HK-2 (cell line): ENCODE measurements at regions not wholly inside any gene's neighbourhood (a gene's known extent, or its start where the extent isn't known, plus 50 kb on each side); places are given as distances from the start of the nearest gene placed in this dataset.

Experiments used
- DNase-seq: peaks from one replicate; pipeline ENCODE4 v3.0.0-alpha.2; 2018; ENCODE audit not compliant: unreplicated experiment

- DNase-seq: no peak
Observed at GRCh38 chr20:56835829-56836550, 206.9 kb downstream of the TFAP2C start.

DNA sequence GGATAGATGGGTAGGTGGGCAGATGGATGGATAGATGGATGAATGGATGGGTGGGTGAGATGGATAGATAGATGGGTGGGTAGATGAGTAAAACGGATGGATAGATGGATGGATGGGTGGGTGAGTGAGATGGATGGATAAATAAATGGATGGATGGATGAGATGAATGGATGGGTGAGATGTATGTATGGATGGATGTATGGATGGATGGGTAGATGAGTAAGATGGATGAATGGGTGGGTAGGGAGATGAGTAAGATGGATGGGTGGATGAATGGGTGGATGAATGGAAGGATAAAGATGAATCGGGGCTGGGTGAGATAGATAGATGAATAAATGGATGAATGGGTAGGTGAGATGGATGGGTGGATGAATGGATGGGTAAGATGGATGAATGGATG, 210.1 kb downstream of the TFAP2C start:
- DNase-seq: no peak

GRCh38 chr20:56839786-56840185, 210.7 kb downstream of the TFAP2C start:
- no peak for DNase-seq

DNA sequence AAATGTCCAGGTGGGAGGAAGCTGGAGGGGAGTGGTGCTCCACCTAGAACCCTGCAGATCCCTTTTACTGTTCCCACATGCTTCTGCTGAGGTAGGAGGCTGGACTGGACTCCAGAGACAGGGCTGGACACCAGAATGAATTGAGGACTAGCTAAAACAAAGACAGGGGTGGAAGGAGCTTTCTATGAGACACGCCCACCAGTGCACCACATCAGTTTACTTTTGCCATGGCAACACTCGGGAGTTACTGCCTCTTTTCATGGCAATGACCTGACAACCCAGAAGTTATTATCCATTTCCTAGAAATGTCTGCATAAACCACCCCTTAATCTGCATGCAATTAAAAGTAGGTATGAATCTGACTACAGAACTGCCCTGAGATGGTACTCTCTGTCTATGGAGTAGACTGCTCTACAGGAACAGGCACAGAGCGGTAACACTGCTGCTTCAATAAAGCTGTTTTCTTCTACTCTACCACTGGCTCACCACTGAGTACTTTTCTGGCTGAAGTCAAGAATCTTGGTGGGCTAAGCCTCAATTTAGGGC, 211.7 kb downstream of the TFAP2C start:
- no peak for DNase-seq

- no peak for DNase-seq
Observed at GRCh38 chr20:56841346-56841908, 212.3 kb downstream of the TFAP2C start.

DNA sequence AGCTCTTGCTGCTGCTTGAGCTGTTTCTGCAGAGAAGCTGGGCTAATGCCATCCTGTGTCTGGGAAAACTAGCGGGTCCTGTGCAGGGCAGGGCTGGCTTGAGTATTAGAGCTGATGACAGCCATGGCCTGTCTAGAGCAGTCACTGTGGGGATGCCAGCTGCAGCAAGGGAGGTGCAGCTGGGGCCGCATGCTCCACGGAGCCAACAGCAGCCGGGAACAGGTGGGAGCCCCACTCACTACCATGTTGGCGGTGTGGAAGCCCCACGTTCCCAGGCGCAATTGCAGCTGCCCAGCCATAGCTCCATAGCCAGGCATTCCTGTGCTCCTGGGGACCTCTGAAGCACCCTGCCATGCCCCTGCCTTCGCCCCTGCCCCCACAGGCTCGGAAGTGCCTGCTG, 212.9 kb downstream of the TFAP2C start:
- no peak for DNase-seq

GRCh38 chr20:56843386-56843785, 214.3 kb downstream of the TFAP2C start:
- DNase-seq: no peak

DNA sequence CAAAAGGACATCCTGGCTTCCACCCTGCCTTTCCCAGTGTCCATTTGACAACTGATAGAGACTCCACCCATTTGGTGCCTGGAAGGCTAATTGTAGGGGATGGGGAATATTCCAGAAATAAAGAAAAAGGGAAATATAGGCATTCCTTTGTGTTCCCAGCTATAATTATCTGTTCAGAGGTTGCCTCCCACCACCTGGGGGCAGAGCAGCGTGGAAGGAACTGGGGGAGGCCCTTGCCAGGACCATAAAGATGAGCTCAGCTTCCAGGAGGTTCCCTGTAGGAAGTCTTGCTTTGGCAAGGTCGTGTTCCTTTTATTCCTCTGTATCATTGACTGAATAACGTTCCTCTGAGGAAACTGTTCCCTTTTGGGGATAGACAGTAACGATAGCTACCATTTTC, 214.7 kb downstream of the TFAP2C start:
- no peak for DNase-seq

GRCh38 chr20:56845546-56846086, 216.5 kb downstream of the TFAP2C start:
- no peak for DNase-seq

DNA sequence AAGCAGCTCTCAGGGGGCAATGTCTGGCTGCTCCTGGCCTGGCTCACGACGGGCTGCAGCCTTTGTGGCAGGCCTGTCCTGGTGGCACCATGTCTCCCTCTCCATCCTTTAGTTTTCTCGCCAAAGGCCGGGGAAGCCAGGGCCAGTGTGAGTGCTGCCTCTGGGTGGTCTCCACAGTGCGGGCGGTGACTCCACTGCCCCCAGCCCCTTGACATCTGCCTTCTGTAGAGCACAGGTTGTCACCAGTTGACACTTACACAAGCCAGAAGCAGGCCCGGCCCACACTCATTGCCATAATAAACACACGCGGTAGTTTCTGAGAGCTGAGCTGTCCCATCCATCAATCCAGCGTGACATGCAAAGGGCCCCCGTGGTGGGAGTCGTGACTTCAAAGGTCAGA, 219.5 kb downstream of the TFAP2C start:
- no peak for DNase-seq

DNA sequence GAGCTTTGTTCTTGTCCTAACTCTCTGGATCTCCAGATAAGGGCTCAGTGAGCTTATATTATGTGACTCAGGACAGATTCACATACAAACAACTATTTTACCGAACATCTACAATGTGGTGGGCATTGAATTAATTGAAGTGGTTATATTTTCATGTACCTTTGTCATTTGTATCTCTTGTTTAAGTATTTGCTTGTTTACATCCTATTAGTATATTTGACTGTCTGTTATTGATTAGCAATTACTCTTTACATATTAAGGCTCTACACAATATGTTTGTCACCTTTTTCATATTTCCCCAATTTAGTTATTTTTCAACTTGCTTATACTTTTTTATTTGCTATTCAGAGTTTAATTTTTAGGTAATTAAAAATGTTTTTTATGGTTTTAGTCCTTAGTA, 222.4 kb downstream of the TFAP2C start:
- no peak for DNase-seq

GRCh38 chr20:56855708-56856107, 226.6 kb downstream of the TFAP2C start:
- no peak for DNase-seq

- no peak for DNase-seq
Observed at GRCh38 chr20:56857950-56858349, 228.8 kb downstream of the TFAP2C start.

GRCh38 chr20:56859039-56859800, 230.1 kb downstream of the TFAP2C start:
- no peak for DNase-seq

DNA sequence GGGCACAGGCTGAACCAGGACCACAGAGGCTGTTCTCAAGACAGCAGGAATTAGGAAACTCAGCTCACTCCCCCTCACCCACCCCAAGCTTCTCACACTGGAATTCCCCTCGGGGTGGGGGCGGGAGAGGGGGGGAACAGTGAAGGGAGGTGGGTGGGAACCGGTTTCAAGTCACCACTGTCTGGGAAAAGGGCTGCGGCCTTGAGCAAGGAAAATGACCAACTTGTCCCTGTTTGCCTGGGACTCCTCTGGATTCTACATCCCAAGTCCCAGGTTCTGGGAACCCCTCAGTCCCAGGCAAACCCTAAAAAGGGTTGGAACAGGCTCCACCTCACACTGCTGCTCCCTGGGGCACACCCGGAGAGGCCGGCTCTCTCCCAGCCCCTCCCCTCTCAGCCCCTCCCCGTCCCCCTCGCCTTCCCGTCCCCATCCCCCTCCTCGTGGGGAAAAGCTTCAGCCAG, 230.7 kb downstream of the TFAP2C start:
- DNase-seq: no peak

- no peak for DNase-seq
Observed at GRCh38 chr20:56860413-56860812, 231.3 kb downstream of the TFAP2C start.

DNA sequence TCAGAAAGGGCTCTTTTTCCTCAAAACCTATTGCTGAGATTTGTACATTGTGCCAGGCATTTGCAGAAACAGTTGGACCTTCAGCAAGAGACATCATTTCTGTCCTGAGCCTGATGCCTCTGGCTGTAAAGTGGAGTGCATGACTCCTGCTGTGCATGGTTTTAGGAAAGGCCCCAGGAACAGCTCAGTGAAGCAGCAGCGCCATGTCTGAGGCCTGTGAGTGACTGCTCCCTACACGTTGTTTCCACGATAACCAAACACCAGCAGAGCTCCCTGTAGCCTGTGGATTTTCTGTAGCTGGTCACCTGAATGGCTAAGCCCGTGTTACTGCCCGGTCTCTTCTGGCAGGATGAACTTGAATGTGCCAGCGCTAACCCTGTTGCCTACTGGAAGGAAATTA, 232.5 kb downstream of the TFAP2C start:
- no peak for DNase-seq

GRCh38 chr20:56865055-56865454, 235.9 kb downstream of the TFAP2C start:
- no peak for DNase-seq

DNA sequence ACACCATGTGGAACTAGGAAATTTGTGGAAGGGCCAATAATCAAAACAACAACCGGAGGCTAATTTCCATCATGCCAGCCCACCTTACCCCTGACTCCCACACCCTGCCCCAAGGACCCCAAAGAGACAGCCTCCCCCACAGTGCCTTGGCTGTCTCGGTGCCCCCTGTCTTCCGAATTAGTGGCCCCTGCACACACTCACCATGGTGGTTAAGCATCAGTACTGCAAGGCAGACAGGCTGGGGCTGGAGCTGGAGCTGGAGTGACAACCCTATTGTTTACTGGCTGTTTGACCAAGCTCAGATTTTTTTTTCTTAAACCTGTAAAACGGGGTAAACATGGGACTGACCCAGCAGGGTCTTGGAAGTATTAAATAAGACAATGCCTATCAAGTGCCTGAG, 238.0 kb downstream of the TFAP2C start:
- no peak for DNase-seq

DNA sequence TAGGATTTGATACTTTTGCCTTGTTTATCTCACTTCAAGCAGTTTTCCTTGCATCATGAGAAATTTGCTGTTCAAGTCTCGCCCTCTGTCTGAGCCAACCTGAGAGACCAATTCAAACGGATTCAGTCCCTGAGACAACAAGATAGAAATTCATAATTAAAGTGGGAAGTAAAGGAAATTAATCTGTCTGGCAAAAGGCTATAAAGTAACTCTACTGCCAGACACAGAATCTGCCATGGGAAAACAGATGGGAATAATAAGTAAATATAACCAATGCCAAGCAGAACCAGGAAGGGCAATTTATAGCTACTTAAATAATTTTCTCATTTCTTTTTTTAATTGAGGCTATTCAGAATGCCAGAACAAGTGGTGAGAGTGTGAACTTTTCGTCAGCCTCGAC, 239.6 kb downstream of the TFAP2C start:
- DNase-seq: no peak

- DNase-seq: no peak
Observed at GRCh38 chr20:56870271-56870670, 241.2 kb downstream of the TFAP2C start.

GRCh38 chr20:56871691-56872090, 242.6 kb downstream of the TFAP2C start:
- no peak for DNase-seq
